GM19193 (cell line): ENCODE measurements at regions not wholly inside any gene's neighbourhood (a gene's known extent, or its start where the extent isn't known, plus 50 kb on each side); places are given as distances from the start of the nearest gene placed in this dataset.

Experiments used
- POLR2A ChIP-seq: IDR thresholded peaks from 4 replicates; pipeline ENCODE4 v1.6.1; 2011; ENCODE audit not compliant: insufficient read depth, insufficient read length; ENCODE audit errors: extremely low read depth

- no peak for TF ChIP-seq POLR2A
Observed at GRCh38 chr13:33541962-33542308, 256.4 kb upstream of the STARD13 start.

- peak; percentile 63 for TF ChIP-seq POLR2A
Observed at GRCh38 chr13:33542309-33543088, 256.9 kb upstream of the STARD13 start.

- TF ChIP-seq POLR2A: no peak
Observed at GRCh38 chr13:33543089-33543459, 257.5 kb upstream of the STARD13 start.

GRCh38 chr13:33543631-33544265 is 258.2 kb upstream of the STARD13 start:
- no peak for TF ChIP-seq POLR2A

GRCh38 chr13:33544308-33544707 is 258.8 kb upstream of the STARD13 start:
- no peak for TF ChIP-seq POLR2A

- TF ChIP-seq POLR2A: no peak
Observed at GRCh38 chr13:33545492-33545891, 259.9 kb upstream of the STARD13 start.

GRCh38 chr13:33547035-33547434 is 261.5 kb upstream of the STARD13 start:
- TF ChIP-seq POLR2A: no peak

GRCh38 chr13:33548069-33548468 is 262.5 kb upstream of the STARD13 start:
- TF ChIP-seq POLR2A: no peak

GRCh38 chr13:33550276-33550675 is 264.7 kb upstream of the STARD13 start:
- TF ChIP-seq POLR2A: no peak

GRCh38 chr13:33550885-33551284 is 265.3 kb upstream of the STARD13 start:
- no peak for TF ChIP-seq POLR2A

- no peak for TF ChIP-seq POLR2A
Observed at GRCh38 chr13:33554919-33555791, 262.8 kb upstream of the RFC3 start.

- no peak for TF ChIP-seq POLR2A
Observed at GRCh38 chr13:33556828-33557227, 261.1 kb upstream of the RFC3 start.

GRCh38 chr13:33560726-33561125 is 257.2 kb upstream of the RFC3 start:
- TF ChIP-seq POLR2A: no peak

- TF ChIP-seq POLR2A: no peak
Observed at GRCh38 chr13:33561627-33562026, 256.3 kb upstream of the RFC3 start.

GRCh38 chr13:33571618-33572017 is 246.3 kb upstream of the RFC3 start:
- TF ChIP-seq POLR2A: no peak

GRCh38 chr13:33575378-33575777 is 242.6 kb upstream of the RFC3 start:
- TF ChIP-seq POLR2A: no peak

GRCh38 chr13:33577007-33577406 is 240.9 kb upstream of the RFC3 start:
- TF ChIP-seq POLR2A: no peak

- TF ChIP-seq POLR2A: no peak
Observed at GRCh38 chr13:33578786-33579185, 239.2 kb upstream of the RFC3 start.
